ENCODE measurements at regions not wholly inside any gene's neighbourhood (a gene's known extent, or its start where the extent isn't known, plus 50 kb on each side); places are given as distances from the start of the nearest gene placed in this dataset.
"Not testable (repeated sequence)": the region's sequence is repeated elsewhere in the genome, so short reads cannot be mapped to it uniquely, and the experiment has no call there.

DNA sequence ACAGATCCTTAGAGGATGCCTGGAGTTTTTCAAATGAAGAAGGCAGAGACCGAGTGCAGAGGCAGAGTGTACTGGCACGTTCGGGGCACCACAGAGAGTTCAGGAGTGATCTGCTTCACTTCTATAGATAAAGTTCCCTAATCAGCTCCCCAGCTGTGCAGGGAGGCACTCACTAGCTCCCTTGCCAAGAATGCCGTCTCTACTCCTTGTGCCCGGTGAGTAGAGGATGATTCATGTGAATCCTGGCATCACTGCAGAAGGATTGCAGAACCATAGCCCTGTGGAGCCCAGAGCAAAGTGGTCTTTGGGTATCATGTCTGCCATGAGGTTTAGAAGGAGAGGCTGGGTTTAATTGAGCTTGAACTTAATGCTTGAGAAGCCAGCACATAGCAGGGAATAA lies 510.1 kb upstream of the RAB6C start:
- DNase-seq = no peak

DNA sequence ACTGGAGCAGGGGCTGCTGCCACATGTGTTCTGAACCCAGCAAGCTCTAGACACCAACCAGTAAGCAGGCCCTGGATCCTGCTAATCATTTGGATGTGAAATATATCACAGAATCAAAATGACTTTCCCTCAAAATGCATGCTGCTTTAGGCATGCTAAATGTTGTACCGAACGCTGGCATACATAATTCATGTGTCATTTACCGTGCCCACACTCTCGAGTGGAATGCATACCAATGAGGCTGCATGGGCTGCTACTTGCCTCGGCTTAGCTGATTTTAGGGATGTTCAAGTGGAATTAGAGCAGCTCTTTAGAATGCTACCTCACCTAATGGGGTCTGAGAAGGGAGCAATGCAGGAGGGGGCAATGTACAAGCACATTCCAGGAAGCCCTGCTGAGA lies 509.6 kb upstream of the RAB6C start:
- no peak for DNase-seq

DNA sequence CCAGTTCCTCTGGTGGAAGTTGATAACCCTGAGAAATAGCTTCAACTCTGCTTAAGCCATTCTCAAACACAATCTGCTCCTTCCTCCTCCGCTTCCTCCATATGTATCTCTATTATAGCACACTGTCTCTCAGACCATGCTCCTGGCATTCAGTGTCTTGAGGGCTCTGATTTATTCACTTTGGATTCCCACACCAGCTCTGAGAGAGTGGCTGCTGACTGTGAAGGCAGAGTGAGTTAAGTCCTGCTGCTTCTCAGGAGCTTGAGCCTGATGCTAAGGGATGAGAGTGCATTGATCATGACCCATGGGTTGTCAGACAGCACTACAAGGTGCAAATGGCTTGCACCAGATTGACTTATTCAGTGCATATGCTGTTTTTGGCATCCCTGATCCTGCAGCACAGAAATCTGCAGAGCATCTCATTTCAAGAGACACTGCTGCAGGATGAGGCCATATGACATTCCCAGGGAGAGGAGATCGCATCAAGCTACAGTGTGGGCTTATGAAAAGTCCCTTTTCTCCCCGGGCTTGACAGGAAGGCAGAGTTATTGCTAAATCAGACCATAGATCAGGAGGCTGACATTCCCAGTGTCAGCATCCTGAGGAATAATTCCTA lies 500.5 kb upstream of the RAB6C start:
- no peak for DNase-seq

DNA sequence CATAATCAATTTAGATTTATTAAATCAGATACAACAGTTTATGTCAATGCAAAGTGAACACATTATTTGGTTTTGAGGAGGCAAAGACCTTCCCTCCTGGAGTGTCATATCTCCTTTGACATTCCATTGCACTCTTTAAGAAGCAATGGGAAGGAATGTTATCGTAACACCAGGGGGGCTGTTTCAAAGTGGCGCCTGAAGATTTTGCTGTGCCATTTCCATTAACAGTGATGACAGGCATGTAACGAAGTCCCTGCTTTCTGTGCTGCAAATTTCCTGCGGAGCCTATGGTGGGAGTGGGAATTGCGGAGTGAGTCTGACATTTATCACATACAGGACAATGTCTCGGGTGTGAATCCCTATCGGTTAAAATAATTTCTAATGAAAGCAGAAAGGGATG lies 499.6 kb upstream of the RAB6C start:
- no peak for DNase-seq

DNA sequence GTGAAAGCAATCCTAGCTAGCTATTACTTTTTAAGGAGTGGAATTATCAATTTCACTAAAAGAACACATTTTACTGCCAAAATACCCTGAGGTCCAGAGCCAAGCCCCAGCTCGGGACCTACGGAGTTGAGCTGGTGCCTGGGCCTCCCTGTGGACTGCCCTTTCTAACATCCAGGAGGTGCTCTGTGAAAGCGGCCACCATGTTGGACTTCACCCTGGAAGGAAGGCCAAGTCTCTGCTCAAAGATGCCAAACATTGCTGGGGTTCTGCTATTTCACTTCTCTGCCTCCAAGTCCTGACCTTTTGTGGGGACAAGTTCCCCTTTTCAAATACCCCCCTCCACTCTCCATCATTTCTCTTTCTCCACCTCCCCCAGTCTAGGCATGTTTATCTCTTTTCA lies 498.7 kb upstream of the RAB6C start:
- DNase-seq = no peak

DNA sequence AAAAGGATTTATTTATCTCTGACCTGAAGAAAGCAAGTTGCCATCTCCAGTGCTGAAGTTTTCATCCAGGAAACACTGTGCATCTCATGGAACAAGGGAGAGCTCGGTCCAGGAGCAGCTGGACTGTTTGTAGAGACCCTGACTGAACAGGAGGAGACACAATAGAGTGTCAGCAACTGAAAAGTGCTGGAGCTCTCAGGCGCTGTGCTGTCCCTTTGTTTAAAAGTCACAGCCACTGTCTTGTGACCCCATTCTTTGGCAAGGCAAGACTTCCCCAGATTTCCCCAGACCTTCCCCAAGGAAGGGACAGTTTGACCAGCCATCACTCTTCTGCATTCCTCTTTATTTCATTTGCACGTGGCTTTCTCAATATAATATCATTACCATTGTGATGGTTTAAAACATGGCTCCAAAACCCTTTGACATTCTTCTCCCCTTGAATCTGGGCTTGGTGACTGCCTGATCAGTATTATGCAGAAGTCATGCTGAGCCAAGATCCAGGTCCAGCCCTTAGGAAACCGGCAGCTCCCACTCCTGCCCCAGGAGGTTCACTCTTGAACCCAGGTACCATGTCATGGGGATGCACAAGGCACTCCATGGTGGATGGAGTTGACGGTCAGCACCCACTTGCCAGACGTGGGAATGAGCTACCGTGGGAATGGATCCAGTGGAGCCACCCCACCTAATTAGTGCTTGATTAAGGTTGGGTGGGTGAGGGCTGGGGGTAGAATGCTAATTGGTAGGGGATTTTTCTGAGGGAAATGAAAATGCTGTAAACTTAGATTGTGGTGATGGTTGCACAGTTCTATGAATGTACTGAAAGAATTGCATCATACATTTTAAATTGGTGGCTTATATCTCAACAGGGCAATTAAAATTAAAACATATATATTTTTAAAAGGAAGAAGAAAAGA lies 497.9 kb upstream of the RAB6C start:
- DNase-seq = no peak

DNA sequence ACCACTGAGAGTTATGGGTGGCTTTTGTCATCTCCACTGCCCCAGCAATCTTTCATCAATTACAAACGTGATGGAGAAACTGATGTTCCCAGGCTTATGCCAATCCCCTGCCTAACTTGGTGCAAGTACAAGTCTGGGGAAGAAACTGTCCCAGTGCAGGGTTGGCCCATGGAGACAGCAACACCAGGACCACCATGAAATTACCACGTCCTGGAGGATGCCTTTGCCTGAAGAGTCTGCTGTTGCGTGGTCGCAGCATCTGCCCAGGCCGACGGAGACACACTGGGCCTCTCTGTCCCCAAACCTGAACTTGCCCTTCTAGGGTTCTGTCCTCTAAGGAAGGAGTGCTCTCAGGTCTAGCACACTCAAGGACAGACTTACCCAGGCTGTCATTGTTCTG lies 496.8 kb upstream of the RAB6C start:
- no peak for DNase-seq

DNA sequence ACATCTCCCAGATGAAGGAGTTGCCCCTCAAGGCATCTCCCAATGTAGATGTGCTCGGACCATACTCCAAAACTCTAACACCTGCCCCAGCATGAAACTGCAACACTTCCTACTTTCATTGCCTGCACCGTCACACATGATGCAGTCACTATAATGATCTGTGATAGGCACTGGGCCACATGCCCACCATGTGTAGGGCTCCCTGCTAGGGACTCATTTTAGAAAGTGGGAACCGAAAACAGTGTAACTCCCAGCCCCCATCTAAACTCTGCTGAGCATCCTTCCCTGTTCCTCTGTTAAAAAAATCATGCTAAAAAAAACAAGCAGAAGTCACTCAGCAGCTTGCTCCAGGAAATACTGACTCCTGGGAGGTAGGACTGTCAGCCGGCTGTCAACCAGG lies 496.1 kb upstream of the RAB6C start:
- DNase-seq = peak; percentile 13

DNA sequence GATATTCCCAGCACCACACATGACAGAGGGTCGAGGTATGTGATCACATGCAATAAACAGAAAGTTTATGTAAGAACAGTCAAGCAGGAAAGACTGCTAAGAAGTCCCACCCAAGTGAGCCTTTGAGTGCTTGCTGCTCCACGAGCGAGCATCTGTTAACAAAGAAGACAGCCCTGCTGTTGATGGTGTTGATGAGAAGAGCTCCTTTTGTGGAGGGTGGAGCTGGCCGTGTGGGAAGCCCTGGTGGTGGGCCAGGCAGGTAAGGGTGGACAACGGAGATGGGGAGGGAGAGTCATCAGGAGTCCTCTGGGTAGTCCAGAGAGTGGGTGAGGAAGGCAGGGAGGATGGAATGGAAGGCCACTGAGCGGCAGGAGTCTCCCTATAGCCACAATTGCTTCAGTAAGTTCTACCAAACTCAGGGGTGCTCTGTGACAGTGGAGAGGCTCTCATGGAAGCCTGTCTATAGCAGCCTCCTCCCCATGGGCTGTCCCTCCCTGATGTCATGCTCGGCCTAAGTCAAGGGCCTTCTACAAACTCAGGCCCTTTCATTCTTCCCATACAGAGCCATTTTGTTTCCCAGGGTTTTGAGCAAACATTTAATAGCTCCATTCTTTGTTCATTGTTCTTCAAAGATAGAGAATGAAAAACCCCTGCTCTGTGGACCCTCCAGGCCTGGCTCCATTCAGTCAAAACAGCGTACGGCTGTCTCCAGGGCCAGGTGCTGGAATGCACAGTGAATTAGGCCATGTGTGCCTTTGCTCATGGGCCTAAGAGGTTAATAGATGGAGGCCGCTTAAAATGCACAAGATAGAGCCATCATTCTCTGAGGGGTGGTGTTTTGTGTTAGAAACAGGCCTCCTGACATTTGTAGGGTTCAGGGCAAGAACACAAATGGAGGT lies 494.2 kb upstream of the RAB6C start:
- no peak for DNase-seq

DNA sequence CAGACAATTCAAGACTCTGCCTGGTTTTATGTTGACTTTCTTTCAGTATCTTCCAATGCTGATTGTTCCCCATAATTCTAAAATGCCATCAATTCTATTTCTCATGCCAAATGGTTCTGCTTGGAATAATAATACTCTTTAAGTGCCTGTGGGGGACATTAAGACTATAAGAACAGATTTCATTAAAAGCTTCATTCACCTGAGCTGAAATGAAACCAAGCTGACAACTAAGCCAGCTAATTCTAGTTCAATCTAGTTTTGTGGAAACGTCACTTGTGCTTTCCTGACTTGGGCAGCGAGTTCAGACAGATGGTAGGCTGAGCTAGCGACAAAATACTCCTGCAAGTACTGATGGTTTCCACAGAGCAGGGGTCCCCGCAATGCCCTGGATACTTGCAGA lies 491.1 kb upstream of the RAB6C start:
- DNase-seq = no peak

DNA sequence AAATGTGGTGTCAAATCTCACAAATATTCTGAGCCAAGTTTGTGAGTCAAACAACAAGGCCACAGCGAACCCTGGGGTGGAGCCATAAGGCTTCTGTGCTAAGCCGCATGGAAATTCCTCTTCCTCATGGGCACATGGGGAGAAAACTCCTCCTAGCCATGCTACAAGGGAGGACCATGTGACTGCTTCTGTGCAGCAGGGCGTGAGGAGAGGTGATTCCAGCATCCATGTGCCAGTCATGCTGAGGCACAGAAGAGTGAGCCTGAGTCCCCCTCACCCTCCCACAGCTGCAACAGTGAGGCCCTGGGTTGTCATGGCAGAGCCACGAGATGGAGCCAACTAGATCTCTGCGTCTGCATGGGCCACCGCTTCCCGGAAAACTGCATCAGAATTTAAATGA lies 488.8 kb upstream of the RAB6C start:
- DNase-seq = no peak

DNA sequence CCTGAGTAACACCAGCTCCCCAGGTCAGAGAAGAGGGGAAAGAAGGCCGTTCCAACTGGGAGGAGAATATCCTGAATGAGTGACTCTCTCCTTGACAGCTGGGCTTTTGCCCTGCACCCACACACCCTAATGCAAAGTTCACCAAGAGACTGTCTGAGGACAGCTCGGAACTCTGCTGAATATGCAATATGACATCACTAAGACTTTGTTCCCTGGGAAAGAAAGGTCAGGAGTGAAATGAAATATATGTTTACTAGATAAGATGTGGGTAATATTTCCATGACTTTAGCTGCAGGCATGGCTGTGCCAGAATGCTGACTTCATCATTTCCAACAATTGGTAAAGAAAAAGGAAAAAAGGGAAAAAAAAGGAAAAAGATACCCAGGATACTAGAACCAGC lies 488.2 kb upstream of the RAB6C start:
- DNase-seq = no peak

DNA sequence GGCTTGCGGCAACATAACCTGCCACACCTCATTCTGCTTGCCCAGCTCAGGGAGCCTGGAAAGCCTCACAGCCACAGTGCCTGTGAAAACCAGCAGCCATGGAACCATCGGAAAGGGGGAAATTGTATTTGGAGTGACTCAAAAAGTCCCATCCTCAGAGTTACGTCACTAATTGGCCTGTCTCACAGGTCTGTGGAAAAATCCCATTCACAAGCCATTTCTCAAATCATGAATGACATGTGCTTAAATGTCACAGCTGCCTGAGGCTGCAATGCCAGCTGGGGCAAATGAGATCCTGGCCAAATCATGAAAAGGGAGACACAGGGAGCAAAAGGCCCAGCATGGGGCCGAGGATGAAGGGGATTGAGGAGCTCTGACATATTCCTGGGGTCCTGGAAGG lies 486.9 kb upstream of the RAB6C start:
- DNase-seq = no peak

DNA sequence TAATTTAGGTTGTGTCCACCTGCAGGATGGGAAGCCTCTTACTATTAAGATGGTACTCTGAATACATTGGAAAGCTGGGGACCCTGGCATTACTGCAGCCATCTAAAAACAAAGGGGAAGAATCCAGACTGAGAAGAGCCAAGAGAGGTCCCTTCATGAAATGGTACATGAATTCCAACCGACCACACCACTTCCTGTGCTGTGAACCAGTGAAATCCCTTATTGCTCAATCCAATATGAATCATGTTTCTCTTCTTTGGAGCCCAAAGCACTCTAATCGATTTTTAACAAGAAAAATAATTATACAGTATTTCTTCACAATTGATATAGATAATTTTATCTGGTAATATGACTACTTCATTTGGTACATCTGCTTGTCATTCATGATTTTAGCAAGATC lies 479.7 kb upstream of the RAB6C start:
- no peak for DNase-seq

DNA sequence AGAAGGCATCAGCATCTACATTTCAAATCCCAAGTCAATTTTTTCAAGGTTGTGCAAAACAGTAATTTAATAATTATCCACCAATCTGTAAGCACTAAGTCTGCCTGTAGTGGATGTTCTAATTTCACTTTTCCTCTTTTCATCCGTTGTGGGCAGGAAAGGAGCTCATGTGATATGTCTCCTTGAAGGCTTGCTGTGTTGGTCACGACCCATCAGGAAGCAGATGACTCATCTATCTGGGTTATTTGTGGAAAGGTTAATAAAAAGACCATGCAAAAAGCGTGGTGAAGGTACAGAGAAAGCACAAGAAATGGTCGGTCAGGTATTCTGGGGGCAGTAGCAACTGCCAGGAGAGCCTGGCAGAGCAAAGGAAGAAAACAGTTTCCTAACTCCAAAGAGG lies 476.7 kb upstream of the RAB6C start:
- DNase-seq = no peak

DNA sequence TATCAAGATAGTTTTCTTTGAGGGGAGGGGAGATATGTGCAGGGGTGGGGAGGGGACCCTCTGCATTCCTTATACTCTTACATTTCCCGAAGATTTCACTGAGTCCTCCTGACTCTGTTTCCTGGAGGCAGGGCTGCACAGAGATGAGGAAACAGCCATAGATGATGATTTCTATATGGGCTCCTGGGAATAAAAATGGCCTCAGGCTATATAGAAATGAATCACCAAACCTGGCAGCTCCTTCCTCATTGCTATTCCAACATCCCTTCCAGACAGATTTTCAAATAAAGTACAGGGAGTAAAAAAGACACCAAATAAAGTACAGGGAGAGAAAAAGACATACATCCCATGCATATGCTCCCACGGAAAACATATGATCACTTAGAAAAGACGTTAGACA lies 474.8 kb upstream of the RAB6C start:
- no peak for DNase-seq

DNA sequence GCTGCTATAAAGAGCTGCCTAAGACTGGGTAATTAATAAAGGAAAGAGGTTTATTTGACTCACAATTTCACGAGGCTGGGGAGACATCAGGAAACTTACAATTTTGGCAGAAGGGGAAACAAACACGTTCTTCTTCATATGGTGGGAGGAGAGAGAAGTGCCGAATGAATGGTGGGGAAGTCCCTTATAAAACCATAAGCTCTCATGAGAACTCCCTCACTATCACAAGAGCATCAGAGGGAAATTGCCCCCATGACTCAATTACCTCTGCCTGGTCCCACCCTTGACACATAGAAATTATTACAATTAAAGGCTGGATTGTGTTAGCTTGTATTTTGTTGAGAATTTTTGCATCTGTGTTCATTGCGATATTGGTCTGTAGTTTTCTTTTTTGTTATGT lies 460.5 kb upstream of the RAB6C start:
- DNase-seq = no peak

DNA sequence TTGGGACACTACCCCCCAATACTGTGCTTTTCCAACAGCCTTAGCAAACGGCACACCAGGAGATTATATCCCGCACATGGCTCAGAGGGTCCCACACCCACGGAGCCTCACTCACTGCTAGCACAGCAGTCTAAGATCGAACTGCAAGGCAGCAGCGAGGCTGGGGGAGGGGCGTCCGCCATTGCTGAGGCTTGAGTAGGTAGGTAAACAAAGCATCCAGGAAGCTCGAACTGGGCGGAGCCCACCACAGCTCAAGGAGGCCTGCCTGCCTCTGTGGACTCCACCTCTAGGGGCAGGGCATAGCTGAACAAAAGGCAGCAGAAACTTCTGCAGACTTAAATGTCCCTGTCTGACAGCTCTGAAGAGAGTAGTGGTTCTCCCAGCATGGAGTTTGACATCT lies 447.3 kb upstream of the RAB6C start:
- DNase-seq = not testable (repeated sequence)

DNA sequence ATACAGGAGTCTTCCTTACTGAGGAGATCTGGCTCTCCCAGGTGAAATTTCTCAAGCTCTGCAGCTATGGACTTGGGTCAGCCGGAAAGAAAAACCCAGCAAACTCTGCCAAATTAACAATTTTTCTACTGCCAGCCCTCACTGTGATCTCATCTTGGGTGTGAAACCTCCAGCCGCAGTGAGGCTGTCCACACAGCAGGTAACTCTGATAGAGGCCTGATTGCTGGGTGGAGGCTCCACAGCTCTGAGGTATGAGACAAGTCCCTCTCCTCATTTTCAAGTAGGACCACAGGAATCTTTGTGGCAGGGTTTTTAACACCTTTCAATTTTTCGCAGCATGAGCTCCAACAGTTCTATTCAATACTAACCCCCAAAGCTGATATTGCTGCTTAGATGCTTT lies 430.6 kb upstream of the RAB6C start:
- no peak for DNase-seq

DNA sequence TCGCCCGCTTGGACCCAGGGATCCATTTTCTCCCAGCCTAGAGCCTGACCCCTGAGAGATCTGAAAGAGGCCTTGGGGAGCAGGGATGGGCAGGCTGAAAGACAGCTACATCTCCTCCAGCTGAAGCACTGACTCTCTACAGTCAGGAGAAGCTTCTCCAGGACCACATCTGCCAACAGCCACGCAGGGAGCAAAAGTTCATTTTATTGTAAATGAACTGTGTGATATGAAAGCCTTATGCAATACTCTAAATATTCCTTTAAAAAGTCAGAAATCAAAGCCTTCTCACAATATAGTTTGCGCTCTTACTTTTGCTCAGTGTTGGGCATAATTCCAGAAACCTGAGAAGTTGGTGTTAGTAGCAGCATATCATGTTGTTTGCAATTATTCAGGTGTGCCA lies 428.9 kb upstream of the RAB6C start:
- DNase-seq = no peak

DNA sequence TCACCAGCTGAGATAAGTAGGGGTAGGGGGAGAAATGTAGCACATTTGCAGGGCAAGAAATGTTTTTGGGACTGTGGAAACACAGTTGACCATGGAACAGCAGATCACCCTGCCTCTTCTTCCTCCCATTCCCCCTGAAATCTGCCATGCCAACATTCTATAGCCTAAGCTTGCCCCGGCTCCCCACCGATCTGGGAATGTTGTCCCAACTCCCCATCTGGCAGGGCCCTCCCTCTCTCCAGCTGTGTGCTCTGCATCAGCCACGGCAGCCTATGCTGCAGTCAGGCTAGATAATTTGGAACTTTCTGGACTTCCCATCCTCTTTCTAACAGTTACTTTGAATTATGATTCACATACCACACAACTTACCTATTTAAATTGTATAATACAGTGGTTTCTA lies 425.1 kb upstream of the RAB6C start:
- DNase-seq = no peak

DNA sequence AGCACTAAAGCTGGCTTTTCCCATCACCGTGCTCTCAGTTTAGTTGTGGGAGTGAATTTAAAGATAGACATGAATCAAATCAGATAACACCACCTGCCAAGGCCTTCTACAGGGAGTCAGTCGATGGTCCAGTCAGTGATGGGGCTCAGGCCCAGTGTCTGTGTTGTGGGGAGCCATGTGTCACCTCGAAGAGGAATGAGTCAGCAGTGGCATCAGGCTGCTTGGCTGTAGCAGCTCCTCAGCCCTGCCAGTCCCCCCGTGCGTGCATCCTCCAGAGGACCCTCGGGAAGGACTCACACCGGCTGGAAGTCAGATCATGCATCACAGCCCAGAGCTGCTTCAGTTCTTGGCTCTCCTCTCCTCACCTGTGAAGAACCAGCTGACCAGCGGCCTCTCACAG lies 420.4 kb upstream of the RAB6C start:
- DNase-seq = no peak

DNA sequence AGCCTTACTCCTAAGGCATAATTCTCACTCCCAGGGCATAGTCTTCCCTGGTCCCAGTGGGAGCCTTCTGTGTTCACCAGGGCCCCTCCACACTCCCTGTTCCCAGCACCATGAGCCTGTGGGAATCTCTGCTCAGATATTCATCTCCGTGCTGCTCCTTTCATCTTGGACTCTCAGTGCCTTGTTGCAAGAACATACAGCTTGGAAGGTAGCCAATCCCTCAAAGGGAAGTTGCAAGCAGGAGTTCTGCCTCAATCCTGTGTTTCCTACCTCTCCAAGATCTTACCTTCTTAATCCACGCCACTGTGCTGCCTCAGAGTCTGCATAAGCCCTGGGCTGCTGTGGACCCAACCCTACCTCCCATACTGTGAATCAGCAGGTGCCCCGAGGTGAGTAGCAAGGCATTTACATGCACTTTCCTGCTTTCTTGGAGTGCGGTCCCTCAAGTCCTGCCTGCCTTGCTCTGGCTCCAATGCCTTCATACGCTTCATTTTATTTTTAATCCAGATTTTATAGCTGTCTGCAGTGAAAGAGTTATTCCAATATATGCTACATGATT lies 413.8 kb upstream of the RAB6C start:
- no peak for DNase-seq
